ENCODE measurements at regions not wholly inside any gene's neighbourhood (a gene's known extent, or its start where the extent isn't known, plus 50 kb on each side); places are given as distances from the start of the nearest gene placed in this dataset.

DNA sequence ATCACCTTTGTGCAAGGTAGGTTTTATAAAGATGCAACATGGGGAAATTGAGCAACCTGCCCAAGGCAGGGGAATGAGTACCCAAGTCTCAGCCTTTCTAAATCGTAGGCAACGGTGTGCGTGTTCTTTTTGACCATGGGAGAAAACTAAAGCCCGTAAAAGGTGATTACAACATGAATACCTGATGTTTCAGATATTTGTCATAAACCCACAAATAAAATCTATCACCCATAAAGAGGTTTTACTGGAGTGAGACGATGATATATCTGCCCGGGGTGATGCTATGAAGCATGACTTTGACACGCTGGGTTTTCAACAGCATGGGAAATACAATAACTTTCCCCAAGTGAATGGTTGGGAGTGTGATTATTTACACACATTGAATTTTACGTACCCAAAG, 406.3 kb upstream of the KLF6 start:
- TF ChIP-seq, protein P1, sequence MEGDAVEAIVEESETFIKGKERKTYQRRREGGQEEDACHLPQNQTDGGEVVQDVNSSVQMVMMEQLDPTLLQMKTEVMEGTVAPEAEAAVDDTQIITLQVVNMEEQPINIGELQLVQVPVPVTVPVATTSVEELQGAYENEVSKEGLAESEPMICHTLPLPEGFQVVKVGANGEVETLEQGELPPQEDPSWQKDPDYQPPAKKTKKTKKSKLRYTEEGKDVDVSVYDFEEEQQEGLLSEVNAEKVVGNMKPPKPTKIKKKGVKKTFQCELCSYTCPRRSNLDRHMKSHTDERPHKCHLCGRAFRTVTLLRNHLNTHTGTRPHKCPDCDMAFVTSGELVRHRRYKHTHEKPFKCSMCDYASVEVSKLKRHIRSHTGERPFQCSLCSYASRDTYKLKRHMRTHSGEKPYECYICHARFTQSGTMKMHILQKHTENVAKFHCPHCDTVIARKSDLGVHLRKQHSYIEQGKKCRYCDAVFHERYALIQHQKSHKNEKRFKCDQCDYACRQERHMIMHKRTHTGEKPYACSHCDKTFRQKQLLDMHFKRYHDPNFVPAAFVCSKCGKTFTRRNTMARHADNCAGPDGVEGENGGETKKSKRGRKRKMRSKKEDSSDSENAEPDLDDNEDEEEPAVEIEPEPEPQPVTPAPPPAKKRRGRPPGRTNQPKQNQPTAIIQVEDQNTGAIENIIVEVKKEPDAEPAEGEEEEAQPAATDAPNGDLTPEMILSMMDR (IDR thresholded peaks at IDR 0.05; ENCODE audit: extremely low read depth in 1 of 2, insufficient read depth in 1 of 2, low read depth in 1 of 2, low read length in 2 of 2), result no peak
- no peak for TF ChIP-seq EZH2 (IDR thresholded peaks at IDR 0.05; ENCODE audit: borderline replicate concordance, low read depth, low read length, severe bottlenecking)
- no peak for TF ChIP-seq MYC (IDR thresholded peaks at IDR 0.05; ENCODE audit: low read depth, low read length)
